H1 (cell line): ENCODE measurements at regions not wholly inside any gene's neighbourhood (a gene's known extent, or its start where the extent isn't known, plus 50 kb on each side); places are given as distances from the start of the nearest gene placed in this dataset.

Experiments used
- CTCF ChIA-PET: fragments of 300-600 bp; sonication (Branson Sonifier 250); formaldehyde crosslinking; loops from one replicate; lab custom pipeline; 2021; ENCODE audit not compliant: partially characterized antibody; lab: Charles Lee
- POLR2A ChIA-PET: fragments of 300-600 bp; sonication (Branson Sonifier 250); formaldehyde crosslinking; loops from one replicate; lab custom pipeline; 2021; ENCODE audit warnings: inconsistent platforms; ENCODE audit not compliant: partially characterized antibody; lab: Charles Lee
- DNase-seq, 2 experiments: peaks; one replicate each; pipeline versions ENCODE4 v3.0.0 to v3.0.0-alpha.2; 2010 to 2022; ENCODE audit warnings: low spot score in 2 of 2, low read depth in 1 of 2, mixed read lengths in 1 of 2
- FAIRE-seq: peaks from 2 replicates; lab custom pipeline; 2011; peaks lifted over from hg19 to GRCh38; lab: Jason Lieb, UNC
- H2AFZ ChIP-seq: 2 replicates; pipeline ENCODE4 v1.8.1; 2012; ENCODE audit warnings: low read length, inconsistent platforms
- H2AK5ac ChIP-seq: 2 replicates; pipeline ENCODE4 v1.6.1; 2013; ENCODE audit warnings: low read depth, low read length
- H2BK120ac ChIP-seq: replicated peaks from 2 replicates; pipeline ENCODE3; 2013; ENCODE audit warnings: low read depth, low read length, inconsistent platforms
- H2BK12ac ChIP-seq: 2 replicates; pipeline ENCODE4 v1.6.1; 2013; ENCODE audit warnings: low read depth, low read length
- H2BK15ac ChIP-seq: 2 replicates; pipeline ENCODE4 v1.6.1; 2013; ENCODE audit warnings: low read length
- H2BK20ac ChIP-seq: 2 replicates; pipeline ENCODE4 v1.6.1; 2013; ENCODE audit warnings: low read length
- H2BK5ac ChIP-seq: 2 replicates; pipeline ENCODE4 v1.6.1; 2013; ENCODE audit warnings: low read depth, low read length
- H3K14ac ChIP-seq: 2 replicates; pipeline ENCODE4 v1.6.1; 2013; ENCODE audit warnings: inconsistent platforms; ENCODE audit not compliant: insufficient read length
- H3K18ac ChIP-seq: 2 replicates; pipeline ENCODE4 v1.6.1; 2013; ENCODE audit warnings: low read length; ENCODE audit errors: extremely low read depth
- H3K23ac ChIP-seq: 2 replicates; pipeline ENCODE4 v1.6.1; 2013; ENCODE audit warnings: inconsistent platforms; ENCODE audit not compliant: insufficient read length
- H3K23me2 ChIP-seq: 2 replicates; pipeline ENCODE4 v1.6.1; 2013; ENCODE audit warnings: low read depth, low read length
- H3K27ac ChIP-seq: 2 replicates; pipeline ENCODE4 v1.6.1; 2011; ENCODE audit warnings: low read depth, low read length, inconsistent platforms
- H3K27me3 ChIP-seq, 4 experiments: replicated peaks in 1 of 4; 1 replicate in 1 of 4; 2 replicates in 3 of 4; pipeline versions ENCODE4 v1.6.1 to v1.8.1; 2011 to 2013; ENCODE audit warnings: low read length in 3 of 4, mild to moderate bottlenecking in 3 of 4, inconsistent platforms in 2 of 4, mixed read lengths in 2 of 4, moderate library complexity in 1 of 4; ENCODE audit not compliant: control insufficient read depth in 3 of 4, insufficient read depth in 3 of 4; ENCODE audit errors: extremely low read depth in 1 of 4
- H3K36me3 ChIP-seq, 4 experiments: 2 replicates each; pipeline versions ENCODE4 v1.6.1 to v1.8.1; 2011 to 2013; ENCODE audit warnings: mild to moderate bottlenecking in 4 of 4, low read length in 3 of 4, moderate library complexity in 2 of 4, control low read depth in 1 of 4, inconsistent platforms in 1 of 4; ENCODE audit not compliant: insufficient read depth in 4 of 4, control insufficient read depth in 2 of 4
- H3K4ac ChIP-seq: replicated peaks from 2 replicates; pipeline ENCODE3; 2013; ENCODE audit warnings: low read length, low read depth, mixed read lengths, inconsistent platforms; ENCODE audit not compliant: insufficient read length
- H3K4me1 ChIP-seq, 4 experiments: replicated peaks in 1 of 4; 1 replicate in 1 of 4; 2 replicates in 3 of 4; pipeline versions ENCODE4 v1.6.1 to v1.8.1; 2011 to 2013; ENCODE audit warnings: low read length in 3 of 4, inconsistent platforms in 2 of 4, mixed read lengths in 1 of 4; ENCODE audit not compliant: insufficient read depth in 4 of 4, control insufficient read depth in 3 of 4
- H3K4me2 ChIP-seq, 2 experiments: 2 replicates each; pipeline versions ENCODE4 v1.6.1 to v1.8.1; 2011 to 2013; ENCODE audit warnings: low read depth in 2 of 2, low read length in 2 of 2, control low read depth in 1 of 2, inconsistent platforms in 1 of 2, mild to moderate bottlenecking in 1 of 2; ENCODE audit not compliant: insufficient read depth in 1 of 2
- H3K4me3 ChIP-seq, 4 experiments: fragments of 200-600, 300-600 bp in 1 of 4; sonication (generic), shearing (Covaris generic), sonication (Bioruptor Twin) in 1 of 4; 2 replicates each; pipeline versions ENCODE4 v1.5.1 to v1.8.1; 2011 to 2016; ENCODE audit warnings: low read length in 4 of 4, low read depth in 3 of 4, control low read depth in 2 of 4, inconsistent platforms in 2 of 4, mild to moderate bottlenecking in 2 of 4, mixed read lengths in 1 of 4, moderate library complexity in 1 of 4; ENCODE audit not compliant: insufficient read depth in 2 of 4; ENCODE audit errors: extremely low read depth in 1 of 4
- H3K56ac ChIP-seq: replicated peaks from 2 replicates; pipeline ENCODE3; 2013; ENCODE audit warnings: low read depth, mild to moderate bottlenecking, mixed read lengths, low read length, inconsistent platforms; ENCODE audit not compliant: insufficient read length
- H3K79me1 ChIP-seq: 2 replicates; pipeline ENCODE4 v1.6.1; 2013; ENCODE audit warnings: low read depth, low read length, control low read depth
- H3K79me2 ChIP-seq, 2 experiments: 2 replicates each; pipeline versions ENCODE4 v1.6.1 to v1.8.1; 2012 to 2013; ENCODE audit warnings: low read length in 2 of 2, mild to moderate bottlenecking in 2 of 2, inconsistent platforms in 1 of 2; ENCODE audit not compliant: insufficient read depth in 2 of 2, control insufficient read depth in 1 of 2
- H3K9ac ChIP-seq, 4 experiments: replicated peaks in 1 of 4; 1 replicate in 1 of 4; 2 replicates in 3 of 4; pipeline versions ENCODE4 v1.6.1 to v1.8.1; 2011 to 2013; ENCODE audit warnings: low read depth in 3 of 4, low read length in 3 of 4, control low read depth in 2 of 4, mild to moderate bottlenecking in 2 of 4, moderate library complexity in 2 of 4, inconsistent platforms in 1 of 4; ENCODE audit errors: extremely low read depth in 1 of 4
- H3K9me3 ChIP-seq, 2 experiments: 2 replicates each; pipeline versions ENCODE4 v1.6.1 to v1.8.1; 2012 to 2013; ENCODE audit warnings: mild to moderate bottlenecking in 2 of 2, moderate library complexity in 2 of 2, control low read depth in 1 of 2, inconsistent platforms in 1 of 2, low read depth in 1 of 2, low read length in 1 of 2, mixed read lengths in 1 of 2; ENCODE audit not compliant: insufficient read depth in 2 of 2
- H4K20me1 ChIP-seq, 2 experiments: replicated peaks in 1 of 2; 2 replicates each; pipeline versions ENCODE3 to v1.8.1; 2011 to 2013; ENCODE audit warnings: inconsistent platforms in 2 of 2, low read length in 2 of 2, mild to moderate bottlenecking in 1 of 2; ENCODE audit not compliant: insufficient read depth in 2 of 2, control insufficient read depth in 1 of 2
- H4K5ac ChIP-seq: 2 replicates; pipeline ENCODE4 v1.6.1; 2013; ENCODE audit warnings: low read length, low read depth, mixed read lengths, inconsistent platforms; ENCODE audit not compliant: insufficient read length
- H4K8ac ChIP-seq: 2 replicates; pipeline ENCODE4 v1.8.0; 2013; ENCODE audit warnings: mild to moderate bottlenecking, moderate library complexity, low read length, inconsistent platforms; ENCODE audit not compliant: insufficient read depth; ENCODE audit errors: extremely low read depth
- H4K91ac ChIP-seq: replicated peaks from 2 replicates; pipeline ENCODE3; 2013; ENCODE audit warnings: low read length, mixed read lengths, inconsistent platforms; ENCODE audit not compliant: insufficient read length
- SAP30 ChIP-seq: fragments of 300-600 bp; sonication (generic); IDR thresholded peaks from 2 replicates; pipeline ENCODE4 v1.7.1; 2012; ENCODE audit warnings: low read length, moderate library complexity, mild to moderate bottlenecking, inconsistent platforms; ENCODE audit not compliant: insufficient read depth, insufficient replicate concordance
- SUZ12 ChIP-seq: fragments of 200-600 bp; sonication (generic); IDR thresholded peaks from 2 replicates; pipeline ENCODE4 v1.6.1; 2012; ENCODE audit warnings: mild to moderate bottlenecking, inconsistent platforms, low read length, moderate library complexity, mixed read lengths
- TEAD4 ChIP-seq: IDR thresholded peaks from 2 replicates; pipeline ENCODE4 v1.6.1; 2012; ENCODE audit warnings: low read depth, low read length, inconsistent platforms, mixed read lengths
- WGBS, 2 experiments: shearing (Covaris generic) in 1 of 2; methylation state at CpG; one replicate each; pipeline versions ENCODE4 v1.1.6 to v1.1.7; 2013 to 2015; ENCODE audit warnings: low lambda C conversion rate in 2 of 2, mixed read lengths in 2 of 2, inconsistent platforms in 1 of 2, low coverage in 1 of 2, missing lambda C conversion rate in 1 of 2; ENCODE audit not compliant: insufficient replicate concordance in 2 of 2, insufficient coverage in 1 of 2, insufficient read length in 1 of 2; ENCODE audit errors: extremely low coverage in 1 of 2, missing lambda C conversion rate in 1 of 2; 5-methylcytosine and 5-hydroxymethylcytosine counted together

DNA sequence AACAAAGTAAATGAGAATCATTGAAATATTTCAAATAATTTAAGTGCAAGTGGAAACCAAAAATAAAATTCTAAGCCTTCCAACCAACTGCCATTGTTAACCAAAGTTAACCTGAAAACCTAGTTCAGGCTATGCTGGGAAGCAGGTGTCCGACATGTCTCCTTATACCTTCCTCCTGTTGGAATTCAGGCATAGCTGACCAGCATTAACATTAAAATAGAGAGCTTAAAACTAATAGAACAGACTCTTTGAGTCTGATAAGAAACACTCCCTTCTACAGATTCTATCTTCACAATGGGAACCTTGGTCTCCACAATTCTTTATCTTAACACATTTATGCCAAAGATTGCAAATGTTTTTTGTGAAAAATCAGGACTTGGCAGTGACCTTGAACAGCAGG is 1004.9 kb upstream of the NRXN1 start:
- no peaks in the 10 kb centered on the region for H3K23me2 ChIP-seq
- H2BK12ac ChIP-seq, result no peak overlapping the region
- CTCF ChIA-PET, result no interaction called here
- no peaks in the 10 kb centered on the region for H3K79me2 ChIP-seq
- H4K20me1 ChIP-seq, result no peaks in the 10 kb centered on the region
- H2BK20ac ChIP-seq, result no peak overlapping the region
- no peak overlapping the region for H2AFZ ChIP-seq
- no peak overlapping the region for H3K4ac ChIP-seq
- H3K4me3 ChIP-seq, result no peak overlapping the region
- no peaks in the 10 kb centered on the region for H3K9me3 ChIP-seq
- no peak overlapping the region for H3K18ac ChIP-seq
- no peak overlapping the region for H2BK120ac ChIP-seq
- DNase-seq, result no peak
- H3K23ac ChIP-seq, result no peak overlapping the region
- 88% methylated on average over 1 of the region's 1 CpG; no CpG with 5 or more reads in 1 of the 2 experiments for WGBS, 2 experiments
- no peak overlapping the region for H2AK5ac ChIP-seq
- no peak overlapping the region for H3K56ac ChIP-seq
- FAIRE-seq, result no peak
- no peak overlapping the region for H3K27ac ChIP-seq
- no peaks in the 10 kb centered on the region for H3K27me3 ChIP-seq
- POLR2A ChIA-PET, result no interaction called here
- no peak overlapping the region for H4K8ac ChIP-seq
- H3K4me1 ChIP-seq, result peaks cover 0 to 4% (median 0%) of the 10 kb centered on the region in 4 experiments; a peak in 2 of 7 replicates
- no peaks in the 10 kb centered on the region for H3K79me1 ChIP-seq
- no peak overlapping the region for H2BK15ac ChIP-seq
- H3K4me2 ChIP-seq, result no peak overlapping the region; a peak in 1 of 4 replicates
- no peak overlapping the region for H3K14ac ChIP-seq
- H4K5ac ChIP-seq, result no peak overlapping the region
- no peak overlapping the region for H3K9ac ChIP-seq
- no peak overlapping the region for H4K91ac ChIP-seq
- H3K36me3 ChIP-seq, result no peaks in the 10 kb centered on the region
- no peak for TF ChIP-seq SAP30
- no peak for TF ChIP-seq SUZ12
- 0 out of 2 replicates have a peak, but pooled peaks have one; percentile 12 for TF ChIP-seq TEAD4
- no peak overlapping the region for H2BK5ac ChIP-seq
